Sigmoid colon (tissue), 3 donors: ENCODE measurements at regions not wholly inside any gene's neighbourhood (a gene's known extent, or its start where the extent isn't known, plus 50 kb on each side); places are given as distances from the start of the nearest gene placed in this dataset.

ENCODE experiments used
- CTCF ChIP-seq, 4 experiments: fragments of 450-650 bp in 3 of 4; fragments of 200-600 bp in 1 of 4; IDR thresholded peaks; one replicate each; pipeline ENCODE4 v1.5.1; 2016 to 2019; ENCODE audit warnings: antibody characterized with exemption in 4 of 4, mild to moderate bottlenecking in 3 of 4, moderate library complexity in 2 of 4
- POLR2A ChIP-seq, 2 donors: fragments of 450-650 bp; IDR thresholded peaks; one replicate each; pipeline ENCODE4 v1.6.1; 2016; ENCODE audit warnings: antibody characterized with exemption in 2 of 2, mild to moderate bottlenecking in 2 of 2, moderate library complexity in 2 of 2

- TF ChIP-seq CTCF (IDR thresholded peaks at IDR 0.05) (no peak), POLR2A (IDR thresholded peaks at IDR 0.05) (no peak)
Observed at GRCh38 chr5:174325961-174326360, 280.5 kb downstream of the NSG2 start.
